ENCODE measurements at regions not wholly inside any gene's neighbourhood (a gene's known extent, or its start where the extent isn't known, plus 50 kb on each side); places are given as distances from the start of the nearest gene placed in this dataset.

GRCh38 chr1:87904651-87905050 is 576.0 kb downstream of the LMO4 start:
- DNase-seq, result no peak
- ATAC-seq, result no peak
- intact Hi-C loops (cut with DNase I, micrococcal nuclease), result no loop called here

- no peak for ATAC-seq
- DNase-seq, result no peak
- intact Hi-C loops (cut with DNase I, micrococcal nuclease), result no loop called here
Observed at GRCh38 chr1:87905651-87906050, 577.0 kb downstream of the LMO4 start.

- intact Hi-C loops (cut with DNase I, micrococcal nuclease), result no loop called here
- ATAC-seq, result no peak
- DNase-seq, result no peak
Observed at GRCh38 chr1:87906078-87906477, 577.4 kb downstream of the LMO4 start.

DNA sequence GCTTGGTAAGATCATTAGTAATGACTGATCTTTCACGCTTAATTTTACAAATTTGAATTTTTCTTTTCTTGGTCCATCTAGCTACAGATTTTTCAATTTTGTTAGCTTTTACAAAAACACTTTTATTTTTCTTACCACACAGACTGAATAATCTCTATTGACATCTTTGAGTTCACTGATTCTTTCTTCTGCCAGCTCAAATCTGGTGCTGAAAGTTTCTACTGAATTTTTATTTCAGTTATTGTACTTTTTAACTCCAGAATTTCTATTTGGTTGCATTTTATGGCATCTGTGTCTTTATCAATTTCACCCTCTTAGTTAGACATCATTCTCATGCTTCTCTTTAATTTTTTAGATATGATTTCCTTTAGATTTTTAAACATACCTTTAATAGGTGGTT is 584.7 kb downstream of the LMO4 start:
- DNase-seq, result no peak
- no peak for ATAC-seq
- intact Hi-C loops (cut with DNase I, micrococcal nuclease), result no loop called here

- no peak for ATAC-seq
- intact Hi-C loops (cut with DNase I, micrococcal nuclease), result no loop called here
- DNase-seq, result no peak
Observed at GRCh38 chr1:87914396-87914795, 585.7 kb downstream of the LMO4 start.

- intact Hi-C loops (cut with DNase I, micrococcal nuclease), result no loop called here
- no peak for ATAC-seq
- no peak for DNase-seq
Observed at GRCh38 chr1:87915771-87916170, 587.1 kb downstream of the LMO4 start.

DNA sequence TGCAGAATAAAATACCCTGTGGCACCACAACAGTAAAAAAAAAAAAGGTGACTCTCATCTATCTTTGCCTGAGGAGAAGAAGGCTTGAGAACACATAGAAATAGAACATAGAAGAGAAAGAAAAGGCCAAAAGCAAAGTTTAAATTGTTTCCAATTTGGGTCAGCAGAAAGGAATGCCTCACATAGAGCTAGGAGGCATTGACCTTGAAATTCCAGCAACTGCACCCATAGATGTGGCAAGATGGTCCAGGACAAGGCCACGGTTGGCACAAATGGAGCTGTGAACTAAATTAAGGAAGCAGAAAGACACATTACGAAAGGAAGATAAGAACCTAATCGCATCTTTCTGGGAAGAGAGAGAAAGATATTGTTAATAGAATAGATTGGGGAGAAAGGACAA is 588.3 kb downstream of the LMO4 start:
- DNase-seq (no peak), ATAC-seq (no peak)
- intact Hi-C loops (cut with DNase I, micrococcal nuclease), result no loop called here

DNA sequence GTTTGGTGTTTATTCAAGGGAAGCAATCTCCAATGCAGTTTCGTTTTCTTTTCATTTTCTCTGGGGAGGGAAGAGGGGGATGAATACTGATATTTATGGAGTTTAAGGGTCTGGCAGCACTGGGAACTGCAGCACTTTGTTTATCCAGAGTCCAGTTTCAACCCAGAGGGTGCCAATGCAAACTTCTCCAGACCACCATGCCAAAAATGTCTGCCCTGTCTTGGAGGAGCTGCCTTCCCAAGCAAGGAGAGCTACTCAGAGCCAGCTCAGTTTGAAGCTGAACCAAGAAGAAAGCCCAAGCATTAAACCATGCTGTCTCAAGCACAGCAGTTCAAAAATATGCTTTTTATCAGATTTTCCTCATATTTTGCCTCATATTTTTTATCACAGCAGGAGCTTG is 589.7 kb downstream of the LMO4 start:
- ATAC-seq, result no peak
- intact Hi-C loops (cut with DNase I, micrococcal nuclease), result no loop called here
- no peak for DNase-seq

DNA sequence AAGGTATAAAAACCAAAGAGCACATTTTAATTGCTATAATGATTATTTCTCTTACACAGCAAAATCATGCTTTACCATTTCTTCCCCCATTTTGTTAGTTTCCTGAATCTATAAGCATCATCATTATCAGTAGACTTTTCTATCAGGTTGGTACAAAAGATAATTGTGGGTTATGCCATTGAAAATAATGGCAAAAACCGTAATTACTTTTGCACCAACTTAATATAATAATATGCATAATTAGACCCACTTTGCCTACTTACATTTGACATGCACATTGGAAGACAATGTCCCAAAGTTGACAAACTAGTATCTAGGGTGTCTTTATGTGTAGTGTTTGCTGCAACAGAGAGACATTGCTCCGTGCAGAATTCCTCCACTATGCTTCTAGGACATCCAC is 594.2 kb downstream of the LMO4 start:
- intact Hi-C loops (cut with DNase I, micrococcal nuclease), result no loop called here
- no peak for ATAC-seq
- DNase-seq, result no peak

DNA sequence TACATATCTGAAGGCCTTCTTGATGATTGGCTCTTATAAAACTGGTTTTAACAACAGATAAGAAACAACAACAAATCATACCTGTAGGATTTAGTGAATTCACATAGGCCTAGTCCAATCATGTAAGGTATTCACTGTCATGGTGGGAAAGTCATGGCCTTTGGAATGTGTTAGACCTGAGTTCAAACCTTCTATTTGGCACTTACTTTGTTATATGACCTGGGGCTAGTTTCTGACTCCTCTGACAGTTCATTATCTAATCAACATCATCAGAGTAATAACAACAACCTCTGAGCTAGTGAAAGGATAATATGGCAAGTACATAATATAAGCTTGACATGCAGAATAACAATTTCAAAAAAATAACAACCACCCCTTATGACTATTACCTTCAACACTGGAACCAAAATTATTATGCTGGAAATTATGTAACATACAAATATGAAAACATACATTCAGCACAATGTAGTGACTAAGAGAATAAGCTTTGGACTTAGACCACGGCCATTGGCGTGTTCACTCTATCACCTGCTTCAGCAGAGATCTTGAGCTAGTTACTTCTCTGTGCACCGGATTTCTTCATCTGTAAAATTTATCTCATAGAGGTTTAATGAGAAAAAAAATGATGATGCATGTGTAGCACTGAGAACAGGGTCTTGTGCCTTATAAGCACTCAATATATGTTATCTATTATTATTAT is 597.6 kb downstream of the LMO4 start:
- DNase-seq (no peak), ATAC-seq (no peak)
- intact Hi-C loops (cut with DNase I, micrococcal nuclease), result no loop called here

DNA sequence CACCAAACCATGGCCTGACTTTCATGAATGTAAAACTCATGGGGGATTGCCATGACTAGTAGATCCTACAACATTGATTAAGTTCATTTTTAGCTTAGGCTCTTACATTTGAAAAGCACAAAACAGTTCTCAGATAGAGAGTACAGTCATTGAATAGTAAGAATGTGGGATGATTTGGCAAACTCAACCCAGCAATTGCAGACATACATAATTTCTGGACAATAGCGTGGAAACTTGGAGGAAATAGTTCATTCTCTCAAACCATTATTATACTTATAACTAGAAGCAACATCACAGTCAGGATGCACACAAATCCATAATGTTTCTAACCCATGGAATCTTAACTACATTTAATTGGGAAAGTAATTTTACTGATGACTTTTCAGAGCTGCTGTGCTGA is 598.2 kb downstream of the LMO4 start:
- no peak for DNase-seq
- intact Hi-C loops (cut with DNase I, micrococcal nuclease), result no loop called here
- ATAC-seq, result no peak

DNA sequence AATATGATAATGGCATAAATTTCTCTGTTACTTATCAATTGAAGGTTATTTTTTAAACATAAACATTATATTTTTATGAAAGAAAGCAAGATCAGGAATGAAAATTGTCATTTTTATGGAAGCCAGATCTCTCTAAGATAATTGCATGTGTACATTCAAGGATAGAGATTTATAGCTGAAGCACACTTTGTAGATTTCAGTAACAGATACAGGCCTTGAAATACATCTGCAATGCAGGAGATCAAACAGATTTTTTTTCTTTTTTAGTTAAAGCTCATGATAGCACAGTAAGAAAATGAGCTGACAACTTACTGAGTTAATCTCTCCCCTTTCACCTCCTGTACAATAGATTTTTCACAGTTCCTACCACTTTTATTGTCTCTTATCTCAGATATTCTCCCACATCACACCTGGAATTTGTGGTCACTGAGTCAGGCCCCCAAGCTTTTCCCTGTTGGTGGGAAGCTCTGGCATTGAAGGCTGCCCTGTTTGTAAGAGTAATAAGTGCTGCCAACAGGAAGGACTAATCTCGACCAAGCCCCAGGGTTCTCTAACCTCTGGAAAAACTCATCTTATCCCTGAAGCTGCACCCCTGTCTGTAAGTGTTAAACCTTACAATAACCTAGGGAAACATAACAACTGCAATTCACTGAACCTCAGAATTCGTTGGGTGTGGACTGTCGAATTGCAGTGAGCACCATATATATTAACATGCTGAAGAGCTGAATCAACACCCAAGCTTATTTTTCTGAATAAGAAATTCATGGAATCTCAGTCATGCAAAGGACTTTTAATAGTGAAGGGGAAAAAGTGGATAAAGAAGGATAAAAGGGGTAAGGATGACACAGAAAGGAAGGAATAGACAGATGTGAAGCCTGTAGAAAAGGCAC is 599.0 kb downstream of the LMO4 start:
- DNase-seq, result no peak
- no peak for ATAC-seq
- intact Hi-C loops (cut with DNase I, micrococcal nuclease), result no loop called here

GRCh38 chr1:87928623-87929022 is 599.9 kb downstream of the LMO4 start:
- intact Hi-C loops (cut with DNase I, micrococcal nuclease), result no loop called here
- no peak for DNase-seq
- no peak for ATAC-seq

GRCh38 chr1:87929906-87930305 is 601.2 kb downstream of the LMO4 start:
- DNase-seq (no peak), ATAC-seq (no peak)
- intact Hi-C loops (cut with DNase I, micrococcal nuclease), result no loop called here

DNA sequence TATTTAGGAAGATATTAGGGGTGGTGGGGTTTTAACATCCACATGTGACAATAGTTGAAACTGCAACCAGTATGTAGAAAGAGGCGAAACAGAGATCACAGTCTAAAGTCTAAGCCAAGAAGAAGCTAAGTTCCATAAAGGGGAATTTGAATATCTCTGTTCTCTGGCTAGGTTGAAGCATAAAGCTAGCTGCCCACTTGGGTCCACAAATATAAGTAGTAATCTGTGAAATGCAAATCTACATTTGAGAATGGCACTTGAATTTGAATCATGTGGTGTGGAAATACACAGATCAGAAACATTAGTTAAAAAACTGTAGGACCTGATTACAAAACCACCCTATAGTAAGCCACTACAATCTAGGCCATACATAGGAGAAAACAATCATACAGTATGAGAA is 602.1 kb downstream of the LMO4 start:
- ATAC-seq, result no peak
- DNase-seq, result no peak
- intact Hi-C loops (cut with DNase I, micrococcal nuclease), result no loop called here

- no peak for ATAC-seq
- intact Hi-C loops (cut with DNase I, micrococcal nuclease), result no loop called here
Observed at GRCh38 chr1:87933171-87933570, 604.5 kb downstream of the LMO4 start.

DNA sequence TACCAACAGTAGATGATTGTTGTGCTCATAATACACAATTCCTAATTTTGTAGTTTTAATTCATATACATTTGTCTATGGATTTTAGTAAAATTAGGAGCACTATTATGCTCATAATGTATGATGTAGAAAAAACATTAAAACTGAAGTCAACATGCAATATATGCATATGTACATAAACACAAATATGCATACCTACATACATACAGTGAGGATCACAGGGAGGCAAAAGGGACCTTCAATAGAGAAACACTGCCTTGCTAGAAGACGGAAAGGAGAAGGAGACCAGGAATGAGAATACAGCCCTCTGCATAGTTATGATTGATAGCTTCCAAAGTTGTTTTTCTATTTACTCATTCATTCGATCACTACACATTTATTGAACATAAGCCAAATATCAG is 606.5 kb downstream of the LMO4 start:
- ATAC-seq (no peak), DNase-seq (no peak)
- intact Hi-C loops (cut with DNase I, micrococcal nuclease), result no loop called here

More at GRCh38 chr1:87933171-87933570, 604.5 kb downstream of the LMO4 start:
- no peak for DNase-seq

DNA sequence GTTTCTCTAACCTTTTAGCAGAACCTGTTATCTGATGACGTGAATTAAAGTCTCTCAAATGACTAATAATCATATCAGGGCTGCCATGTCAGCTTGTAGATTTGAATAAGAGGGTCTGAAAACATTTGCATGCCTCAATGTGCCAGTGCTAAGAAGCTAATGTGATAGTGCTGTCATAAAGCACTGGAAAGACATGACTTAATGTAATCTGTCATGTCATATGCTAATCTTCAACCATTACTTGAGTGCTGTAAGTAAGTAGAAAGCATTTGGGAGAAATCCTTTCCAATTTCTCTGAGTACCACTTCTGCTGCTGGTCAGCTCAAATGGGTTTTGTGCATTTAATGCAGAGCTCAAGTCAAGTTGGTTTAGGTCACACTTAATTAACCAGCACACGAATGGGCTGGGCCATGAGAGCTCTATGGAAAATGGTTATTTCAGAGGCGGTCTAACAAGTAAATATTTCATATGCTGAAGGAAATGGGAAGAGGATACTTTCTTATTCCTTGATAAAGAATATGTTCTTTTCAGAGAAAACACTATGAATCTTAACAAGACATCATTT is 609.2 kb downstream of the LMO4 start:
- ATAC-seq (no peak), DNase-seq (no peak)
- intact Hi-C loops (cut with DNase I, micrococcal nuclease), result no loop called here

DNA sequence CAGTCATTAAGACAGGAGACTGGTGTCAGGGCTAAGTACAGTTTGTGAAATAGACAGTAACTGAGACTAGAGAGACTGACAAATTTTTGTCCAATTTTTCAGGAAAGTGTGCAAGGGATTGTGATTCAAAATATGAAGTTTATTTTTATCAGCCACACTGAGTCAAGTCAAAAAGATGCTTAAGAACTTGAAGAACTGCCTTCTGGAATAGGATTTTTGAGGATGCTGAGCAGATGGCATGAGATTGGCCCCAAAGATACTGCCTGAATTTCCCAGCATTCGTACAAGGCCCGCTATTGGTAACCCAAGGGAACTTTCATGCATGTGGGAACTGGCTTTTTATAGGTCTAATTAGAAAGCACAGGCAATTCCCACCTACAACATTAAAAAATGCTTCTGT is 610.0 kb downstream of the LMO4 start:
- no peak for DNase-seq
- ATAC-seq, result no peak
- intact Hi-C loops (cut with DNase I, micrococcal nuclease), result no loop called here

DNA sequence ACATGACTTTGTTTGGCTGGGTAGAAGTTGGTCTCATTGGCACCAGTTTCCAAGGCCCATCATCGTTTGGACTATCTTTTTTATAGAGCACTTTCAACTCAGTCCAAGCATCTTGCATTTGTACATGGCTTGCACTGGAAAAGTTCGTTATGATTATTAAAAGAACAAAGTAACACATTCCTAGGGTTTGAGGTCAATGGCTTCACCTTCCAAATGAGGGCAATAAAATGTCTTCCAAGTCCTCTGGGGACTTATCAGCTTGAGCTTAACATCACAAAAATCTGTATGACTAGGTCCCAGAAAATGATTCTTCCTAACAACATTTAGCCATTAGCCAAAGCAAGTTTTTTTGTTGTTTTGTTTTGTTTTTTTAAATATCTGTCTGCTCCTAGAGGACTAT is 610.8 kb downstream of the LMO4 start:
- DNase-seq, result no peak
- intact Hi-C loops (cut with DNase I, micrococcal nuclease), result no loop called here
- ATAC-seq, result no peak
